Chondrocyte (in vitro differentiated cells): ENCODE measurements at regions not wholly inside any gene's neighbourhood (a gene's known extent, or its start where the extent isn't known, plus 50 kb on each side); places are given as distances from the start of the nearest gene placed in this dataset.

ENCODE experiments used
- DNase-seq: peaks from one replicate; pipeline ENCODE4 v3.0.0; 2021; ENCODE audit warnings: mixed read lengths, low spot score
- H3K27ac Mint-ChIP-seq: one replicate; pipeline ENCODE4 v1.8.0; 2021; ENCODE audit warnings: mild to moderate bottlenecking, moderate library complexity, mixed read lengths; ENCODE audit not compliant: unreplicated experiment
- H3K27me3 Mint-ChIP-seq: 2 replicates; pipeline ENCODE4 v1.8.0; 2021; ENCODE audit warnings: low read depth, mixed read lengths
- H3K36me3 Mint-ChIP-seq: 2 replicates; pipeline ENCODE4 v1.8.0; 2021; ENCODE audit warnings: low read depth, mixed read lengths
- H3K4me1 Mint-ChIP-seq: 2 replicates; pipeline ENCODE4 v1.8.0; 2021; ENCODE audit warnings: low read depth, mild to moderate bottlenecking, mixed read lengths
- H3K4me3 Mint-ChIP-seq: one replicate; pipeline ENCODE4 v1.8.0; 2021; ENCODE audit warnings: mild to moderate bottlenecking, moderate library complexity, mixed read lengths; ENCODE audit not compliant: unreplicated experiment
- H3K9me3 Mint-ChIP-seq: 2 replicates; pipeline ENCODE4 v1.8.0; 2021; ENCODE audit warnings: low read depth, mixed read lengths
- TF ChIP-seq, protein P1 (sequence below): fragments of 200-600 bp; sonication (generic); IDR thresholded peaks from 2 replicates; pipeline ENCODE4 v1.5.0; 2021; ENCODE audit warnings: antibody characterized with exemption, mild to moderate bottlenecking, moderate library complexity

DNA sequence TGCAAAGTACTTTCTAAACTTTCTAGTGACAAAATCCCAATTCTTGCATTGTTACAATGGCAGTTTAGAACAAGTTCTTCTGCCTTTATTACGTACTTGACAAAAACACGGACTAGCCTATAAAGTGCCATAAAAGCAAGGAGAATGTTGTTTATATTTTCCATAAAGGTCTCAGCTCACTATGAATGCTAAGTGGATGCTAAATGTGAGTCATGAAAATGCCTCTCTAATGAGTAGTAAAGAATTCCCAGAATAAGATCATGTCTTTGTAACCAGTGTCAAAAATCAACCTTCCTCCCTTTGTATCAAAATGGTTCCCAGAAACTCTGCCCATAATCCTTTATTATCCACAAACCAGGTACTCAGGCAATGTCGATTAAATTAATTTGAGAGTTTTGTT is 539.8 kb upstream of the SLIT2 start:
- TF ChIP-seq, protein P1, sequence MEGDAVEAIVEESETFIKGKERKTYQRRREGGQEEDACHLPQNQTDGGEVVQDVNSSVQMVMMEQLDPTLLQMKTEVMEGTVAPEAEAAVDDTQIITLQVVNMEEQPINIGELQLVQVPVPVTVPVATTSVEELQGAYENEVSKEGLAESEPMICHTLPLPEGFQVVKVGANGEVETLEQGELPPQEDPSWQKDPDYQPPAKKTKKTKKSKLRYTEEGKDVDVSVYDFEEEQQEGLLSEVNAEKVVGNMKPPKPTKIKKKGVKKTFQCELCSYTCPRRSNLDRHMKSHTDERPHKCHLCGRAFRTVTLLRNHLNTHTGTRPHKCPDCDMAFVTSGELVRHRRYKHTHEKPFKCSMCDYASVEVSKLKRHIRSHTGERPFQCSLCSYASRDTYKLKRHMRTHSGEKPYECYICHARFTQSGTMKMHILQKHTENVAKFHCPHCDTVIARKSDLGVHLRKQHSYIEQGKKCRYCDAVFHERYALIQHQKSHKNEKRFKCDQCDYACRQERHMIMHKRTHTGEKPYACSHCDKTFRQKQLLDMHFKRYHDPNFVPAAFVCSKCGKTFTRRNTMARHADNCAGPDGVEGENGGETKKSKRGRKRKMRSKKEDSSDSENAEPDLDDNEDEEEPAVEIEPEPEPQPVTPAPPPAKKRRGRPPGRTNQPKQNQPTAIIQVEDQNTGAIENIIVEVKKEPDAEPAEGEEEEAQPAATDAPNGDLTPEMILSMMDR = no peak
- H3K27me3 Mint-ChIP-seq = no peaks in the 10 kb centered on the region
- no peaks in the 10 kb centered on the region for H3K9me3 Mint-ChIP-seq
- H3K4me3 Mint-ChIP-seq = no peak overlapping the region
- no peak for DNase-seq
- H3K27ac Mint-ChIP-seq = no peak overlapping the region
- H3K4me1 Mint-ChIP-seq = peaks cover 11% of the 10 kb centered on the region
- H3K36me3 Mint-ChIP-seq = no peaks in the 10 kb centered on the region

DNA sequence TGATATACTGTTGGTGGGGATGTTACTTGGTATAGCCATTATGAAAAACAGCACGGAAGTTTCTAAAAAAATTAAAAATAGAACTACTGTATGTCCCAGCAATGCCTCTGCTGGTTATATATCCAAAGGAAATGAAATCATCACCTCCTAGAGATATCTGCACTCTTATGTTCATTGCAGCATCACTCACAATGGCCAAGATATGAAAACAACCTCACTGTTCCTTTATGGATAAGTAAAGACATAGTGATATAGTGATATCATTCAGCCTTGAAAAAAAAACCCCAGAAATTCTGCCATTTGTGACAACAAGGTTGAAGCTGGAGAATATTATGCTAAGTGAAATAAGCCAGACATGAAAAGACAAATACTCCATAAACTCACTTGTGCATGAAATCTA is 543.8 kb upstream of the SLIT2 start:
- H3K4me1 Mint-ChIP-seq = peaks cover 13% of the 10 kb centered on the region
- H3K9me3 Mint-ChIP-seq = no peaks in the 10 kb centered on the region
- TF ChIP-seq, protein P1 = no peak
- H3K27ac Mint-ChIP-seq = no peak overlapping the region
- no peaks in the 10 kb centered on the region for H3K27me3 Mint-ChIP-seq
- H3K4me3 Mint-ChIP-seq = no peak overlapping the region
- no peak for DNase-seq
- no peaks in the 10 kb centered on the region for H3K36me3 Mint-ChIP-seq

DNA sequence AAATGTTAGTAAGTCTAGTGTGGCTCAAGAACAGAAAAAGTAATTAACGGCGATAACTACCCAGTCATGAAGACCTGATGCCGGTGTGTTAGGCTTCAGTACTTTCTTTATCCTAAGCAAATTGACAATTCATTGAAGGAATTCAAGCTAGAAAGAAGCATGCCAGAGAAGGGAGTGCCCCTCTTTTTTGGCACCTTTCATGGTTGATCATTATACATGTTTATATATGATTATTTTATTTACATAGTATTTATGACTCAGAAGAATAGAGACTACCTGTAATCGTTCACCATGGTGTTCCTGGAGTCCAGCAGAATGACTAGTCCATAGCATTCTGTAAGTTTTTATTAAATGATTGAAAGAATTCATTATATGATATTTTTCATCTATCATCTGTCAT is 548.3 kb upstream of the SLIT2 start:
- no peak overlapping the region for H3K27ac Mint-ChIP-seq
- peaks cover 10% of the 10 kb centered on the region for H3K9me3 Mint-ChIP-seq
- TF ChIP-seq, protein P1 = no peak
- peaks cover 4% of the 10 kb centered on the region for H3K36me3 Mint-ChIP-seq
- DNase-seq = no peak
- H3K27me3 Mint-ChIP-seq = no peaks in the 10 kb centered on the region
- peaks cover 2% of the 10 kb centered on the region for H3K4me1 Mint-ChIP-seq
- no peak overlapping the region for H3K4me3 Mint-ChIP-seq

DNA sequence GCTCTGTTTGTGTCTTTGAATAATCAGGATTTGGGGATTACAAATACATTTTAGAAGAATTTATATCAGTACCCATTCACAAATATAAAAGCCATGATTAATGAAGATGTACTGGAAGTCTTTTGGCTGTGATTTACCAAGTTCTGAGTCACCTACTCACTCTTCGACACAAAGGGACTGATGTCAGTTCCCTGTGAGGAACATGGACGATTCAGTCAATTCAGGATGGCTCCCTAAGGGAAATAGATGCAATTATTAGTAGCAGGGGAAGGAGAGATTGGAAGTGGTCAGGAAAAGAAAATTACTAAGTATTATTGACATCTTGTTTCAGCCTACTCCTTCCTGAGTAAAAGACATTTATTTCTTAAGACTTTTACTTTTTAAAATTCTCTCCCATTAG is 550.7 kb upstream of the SLIT2 start:
- TF ChIP-seq, protein P1 = no peak
- H3K9me3 Mint-ChIP-seq = peaks cover 23% of the 10 kb centered on the region
- DNase-seq = no peak
- H3K4me1 Mint-ChIP-seq = peaks cover 2% of the 10 kb centered on the region
- no peaks in the 10 kb centered on the region for H3K27me3 Mint-ChIP-seq
- peaks cover 4% of the 10 kb centered on the region for H3K36me3 Mint-ChIP-seq
- no peak overlapping the region for H3K27ac Mint-ChIP-seq
- no peak overlapping the region for H3K4me3 Mint-ChIP-seq

DNA sequence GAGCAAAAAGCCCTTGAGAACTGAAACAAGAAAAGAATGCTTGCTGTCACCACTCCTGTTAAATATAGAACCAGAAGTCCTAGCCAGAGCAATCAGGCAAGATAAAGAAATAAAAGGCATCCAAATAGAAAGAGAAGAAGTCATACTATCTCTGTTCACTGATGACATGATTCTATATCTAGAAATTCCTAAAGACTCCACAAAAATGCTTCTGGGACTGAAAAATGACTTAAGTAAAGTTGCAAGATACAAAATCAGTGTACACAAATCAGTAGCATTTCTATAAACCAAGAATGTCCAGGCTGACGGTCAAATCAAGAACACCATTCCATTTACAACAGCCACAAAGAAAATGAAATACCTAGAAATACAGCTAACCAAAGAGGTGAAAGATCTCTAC is 552.7 kb upstream of the SLIT2 start:
- Mint-ChIP-seq H3K27ac (no peak overlapping the region), H3K4me3 (no peak overlapping the region), H3K27me3 (no peaks in the 10 kb centered on the region), H3K4me1 (peaks cover 6% of the 10 kb centered on the region), H3K36me3 (peaks cover 4% of the 10 kb centered on the region), H3K9me3 (peaks cover 23% of the 10 kb centered on the region)
- no peak for DNase-seq
- TF ChIP-seq, protein P1 = no peak
